GM23338 (cell line): ENCODE measurements at regions not wholly inside any gene's neighbourhood (a gene's known extent, or its start where the extent isn't known, plus 50 kb on each side); places are given as distances from the start of the nearest gene placed in this dataset.

ENCODE experiments used
- ATAC-seq: fragments of 200-7000 bp; cut with Tn5 transposase; 3 replicates; pipeline ENCODE4 v1.9.1; 2020
- DNase-seq: peaks from one replicate; pipeline ENCODE4 v3.0.0-alpha.2; 2015; ENCODE audit warnings: low spot score
- H2AFZ ChIP-seq: fragments of 200-600 bp; sonication (generic); 2 replicates; pipeline ENCODE4 v1.8.0; 2016; ENCODE audit warnings: antibody characterized with exemption, mild to moderate bottlenecking, moderate library complexity
- H3F3A ChIP-seq: fragments of 200-600 bp; sonication (generic); replicated peaks from 2 replicates; pipeline ENCODE4 v1.8.0; 2017; ENCODE audit warnings: antibody characterized with exemption, mixed run types, low read depth
- H3K27ac ChIP-seq: fragments of 200-600 bp; sonication (generic); 2 replicates; pipeline ENCODE4 v1.6.1; 2016; ENCODE audit warnings: low read depth
- H3K27me3 ChIP-seq: fragments of 200-600 bp; sonication (generic); 2 replicates; pipeline ENCODE4 v1.8.0; 2016; ENCODE audit warnings: mild to moderate bottlenecking, mixed run types, moderate library complexity; ENCODE audit not compliant: insufficient read depth
- H3K36me3 ChIP-seq: fragments of 200-600 bp; sonication (generic); 2 replicates; pipeline ENCODE4 v1.8.0; 2016; ENCODE audit warnings: mild to moderate bottlenecking; ENCODE audit not compliant: insufficient read depth
- H3K4me1 ChIP-seq: fragments of 200-600 bp; sonication (generic); 2 replicates; pipeline ENCODE4 v1.8.0; 2016; ENCODE audit warnings: mild to moderate bottlenecking, moderate library complexity; ENCODE audit not compliant: insufficient read depth
- H3K4me2 ChIP-seq: fragments of 200-600 bp; sonication (generic); 2 replicates; pipeline ENCODE4 v1.7.1; 2017; ENCODE audit warnings: mixed run types
- H3K4me3 ChIP-seq: fragments of 200-600 bp; sonication (generic); 2 replicates; pipeline ENCODE4 v1.6.1; 2016; ENCODE audit warnings: mixed run types
- H3K79me2 ChIP-seq: fragments of 200-600 bp; sonication (generic); replicated peaks from 2 replicates; pipeline ENCODE4 v1.8.0; 2017; ENCODE audit warnings: mild to moderate bottlenecking; ENCODE audit not compliant: insufficient read depth
- H3K9me2 ChIP-seq: fragments of 200-600 bp; sonication (generic); 2 replicates; pipeline ENCODE4 v1.8.0; 2017; ENCODE audit not compliant: insufficient read depth
- H4K20me1 ChIP-seq: fragments of 200-600 bp; sonication (generic); replicated peaks from 2 replicates; pipeline ENCODE4 v1.8.0; 2017; ENCODE audit warnings: mild to moderate bottlenecking; ENCODE audit not compliant: insufficient read depth
- H3K27ac Mint-ChIP-seq: 2 replicates; pipeline ENCODE4 v1.8.0; 2020; ENCODE audit warnings: inconsistent platforms, mild to moderate bottlenecking, moderate library complexity, mixed read lengths
- H3K27me3 Mint-ChIP-seq: 3 replicates; pipeline ENCODE4 v1.8.0; 2022; ENCODE audit warnings: low read depth, mild to moderate bottlenecking, moderate library complexity, mixed read lengths, inconsistent platforms; ENCODE audit not compliant: insufficient read depth, poor library complexity
- H3K36me3 Mint-ChIP-seq: 3 replicates; pipeline ENCODE4 v1.8.0; 2021; ENCODE audit warnings: low read depth, mild to moderate bottlenecking, inconsistent platforms, moderate library complexity, mixed read lengths
- H3K4me1 Mint-ChIP-seq: 3 replicates; pipeline ENCODE4 v1.8.0; 2020; ENCODE audit warnings: mild to moderate bottlenecking, inconsistent platforms, mixed read lengths
- H3K4me3 Mint-ChIP-seq: 3 replicates; pipeline ENCODE4 v1.8.0; 2021; ENCODE audit warnings: moderate library complexity, mild to moderate bottlenecking, inconsistent platforms, mixed read lengths
- H3K9me3 Mint-ChIP-seq: 3 replicates; pipeline ENCODE4 v1.8.0; 2020; ENCODE audit warnings: moderate library complexity, mild to moderate bottlenecking, inconsistent platforms, mixed read lengths
- CREB1 ChIP-seq: fragments of 250-450 bp; sonication (Bioruptor Pico); IDR thresholded peaks from 2 replicates; pipeline ENCODE4 v1.5.0; 2020; ENCODE audit warnings: low read depth, mild to moderate bottlenecking, moderate library complexity
- EZH2 ChIP-seq: fragments of 200-600 bp; sonication (generic); IDR thresholded peaks from one replicate; pipeline ENCODE4 v1.8.0; 2017; ENCODE audit warnings: antibody characterized with exemption, mild to moderate bottlenecking, low read depth; ENCODE audit not compliant: unreplicated experiment
- EZH2phosphoT487 ChIP-seq: fragments of 200-600 bp; sonication (generic); IDR thresholded peaks from one replicate; pipeline ENCODE4 v1.8.1; 2018; ENCODE audit warnings: antibody characterized with exemption; ENCODE audit not compliant: unreplicated experiment
- JUNB ChIP-seq: IDR thresholded peaks from one replicate; pipeline ENCODE4 v1.6.1; 2016; ENCODE audit warnings: antibody characterized with exemption; ENCODE audit not compliant: unreplicated experiment
- NANOG ChIP-seq: IDR thresholded peaks from 2 replicates; pipeline ENCODE4 v1.6.1; 2016; ENCODE audit warnings: antibody characterized with exemption, borderline replicate concordance
- POLR2AphosphoS5 ChIP-seq: IDR thresholded peaks from 2 replicates; pipeline ENCODE4 v1.6.1; 2016; ENCODE audit warnings: antibody characterized with exemption, low read depth
- ZNF114 ChIP-seq: fragments of 250-450 bp; sonication (Bioruptor Pico); IDR thresholded peaks from 2 replicates; pipeline ENCODE4 v1.5.0; 2020; ENCODE audit warnings: mild to moderate bottlenecking, moderate library complexity
- TF ChIP-seq, protein P1 (sequence below): IDR thresholded peaks from one replicate; pipeline ENCODE4 v1.6.1; 2018; ENCODE audit warnings: antibody characterized with exemption; ENCODE audit not compliant: unreplicated experiment
- TF ChIP-seq, protein P2 (sequence below), 2 experiments: fragments of 200-600 bp in 1 of 2; sonication (generic) in 1 of 2; conservative IDR thresholded peaks; 2 replicates each; pipeline versions ENCODE4 v1.5.1 to v1.6.1; 2016 to 2017; ENCODE audit warnings: antibody characterized with exemption in 2 of 2, low read depth in 2 of 2, mild to moderate bottlenecking in 2 of 2, moderate library complexity in 1 of 2
- TF ChIP-seq, protein P3 (sequence below): fragments of 250-450 bp; sonication (Bioruptor Pico); IDR thresholded peaks from 2 replicates; pipeline ENCODE4 v1.5.0; 2020; ENCODE audit warnings: mild to moderate bottlenecking, moderate library complexity

DNA sequence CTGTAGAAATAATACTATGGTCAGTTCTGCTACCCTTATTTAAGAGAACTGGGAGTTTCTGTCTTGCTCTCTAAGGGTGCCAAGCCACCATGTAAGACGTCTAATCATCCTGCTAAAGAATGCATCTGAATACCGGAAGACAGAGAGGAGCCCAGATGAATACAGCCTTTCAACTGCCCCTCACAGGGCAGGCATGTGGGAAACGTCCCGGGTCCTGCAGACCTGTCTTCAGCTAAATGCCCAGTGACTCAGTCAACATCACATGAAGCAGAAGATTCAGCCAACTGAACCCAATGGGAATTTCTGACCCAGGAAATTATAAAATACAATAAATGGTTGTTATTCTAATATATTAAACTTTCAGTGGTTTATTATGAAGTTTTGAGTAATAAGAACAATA lies 2141.0 kb upstream of the AGA start:
- H3K9me2 ChIP-seq = no peaks in the 10 kb centered on the region
- no peaks in the 10 kb centered on the region for H3K27me3 ChIP-seq
- TF ChIP-seq ZNF114 (CRISPR knock-in tag) = no peak
- TF ChIP-seq CREB1 = no peak
- TF ChIP-seq, protein P1, sequence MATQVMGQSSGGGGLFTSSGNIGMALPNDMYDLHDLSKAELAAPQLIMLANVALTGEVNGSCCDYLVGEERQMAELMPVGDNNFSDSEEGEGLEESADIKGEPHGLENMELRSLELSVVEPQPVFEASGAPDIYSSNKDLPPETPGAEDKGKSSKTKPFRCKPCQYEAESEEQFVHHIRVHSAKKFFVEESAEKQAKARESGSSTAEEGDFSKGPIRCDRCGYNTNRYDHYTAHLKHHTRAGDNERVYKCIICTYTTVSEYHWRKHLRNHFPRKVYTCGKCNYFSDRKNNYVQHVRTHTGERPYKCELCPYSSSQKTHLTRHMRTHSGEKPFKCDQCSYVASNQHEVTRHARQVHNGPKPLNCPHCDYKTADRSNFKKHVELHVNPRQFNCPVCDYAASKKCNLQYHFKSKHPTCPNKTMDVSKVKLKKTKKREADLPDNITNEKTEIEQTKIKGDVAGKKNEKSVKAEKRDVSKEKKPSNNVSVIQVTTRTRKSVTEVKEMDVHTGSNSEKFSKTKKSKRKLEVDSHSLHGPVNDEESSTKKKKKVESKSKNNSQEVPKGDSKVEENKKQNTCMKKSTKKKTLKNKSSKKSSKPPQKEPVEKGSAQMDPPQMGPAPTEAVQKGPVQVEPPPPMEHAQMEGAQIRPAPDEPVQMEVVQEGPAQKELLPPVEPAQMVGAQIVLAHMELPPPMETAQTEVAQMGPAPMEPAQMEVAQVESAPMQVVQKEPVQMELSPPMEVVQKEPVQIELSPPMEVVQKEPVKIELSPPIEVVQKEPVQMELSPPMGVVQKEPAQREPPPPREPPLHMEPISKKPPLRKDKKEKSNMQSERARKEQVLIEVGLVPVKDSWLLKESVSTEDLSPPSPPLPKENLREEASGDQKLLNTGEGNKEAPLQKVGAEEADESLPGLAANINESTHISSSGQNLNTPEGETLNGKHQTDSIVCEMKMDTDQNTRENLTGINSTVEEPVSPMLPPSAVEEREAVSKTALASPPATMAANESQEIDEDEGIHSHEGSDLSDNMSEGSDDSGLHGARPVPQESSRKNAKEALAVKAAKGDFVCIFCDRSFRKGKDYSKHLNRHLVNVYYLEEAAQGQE = no peak
- H3K4me1 ChIP-seq = no peaks in the 10 kb centered on the region
- Mint-ChIP-seq H3K27ac (no peak overlapping the region), H3K27me3 (peaks cover 1% of the 10 kb centered on the region), H3K4me3 (no peak overlapping the region), H3K36me3 (no peaks in the 10 kb centered on the region; the same call in 2 of the 3 replicates), H3K9me3 (no peaks in the 10 kb centered on the region), H3K4me1 (peaks cover 10% of the 10 kb centered on the region)
- H3K79me2 ChIP-seq = no peaks in the 10 kb centered on the region
- no peak overlapping the region for H3K27ac ChIP-seq
- no peaks in the 10 kb centered on the region for H3K36me3 ChIP-seq
- ATAC-seq (peak; percentile 62; the same call in 2 of the 3 replicates), DNase-seq (peak; percentile 11)
- no peak overlapping the region for H3K4me2 ChIP-seq
- no peak overlapping the region for H3K4me3 ChIP-seq
- H4K20me1 ChIP-seq = no peaks in the 10 kb centered on the region
- no peaks in the 10 kb centered on the region for H3F3A ChIP-seq
- H2AFZ ChIP-seq = no peak overlapping the region

DNA sequence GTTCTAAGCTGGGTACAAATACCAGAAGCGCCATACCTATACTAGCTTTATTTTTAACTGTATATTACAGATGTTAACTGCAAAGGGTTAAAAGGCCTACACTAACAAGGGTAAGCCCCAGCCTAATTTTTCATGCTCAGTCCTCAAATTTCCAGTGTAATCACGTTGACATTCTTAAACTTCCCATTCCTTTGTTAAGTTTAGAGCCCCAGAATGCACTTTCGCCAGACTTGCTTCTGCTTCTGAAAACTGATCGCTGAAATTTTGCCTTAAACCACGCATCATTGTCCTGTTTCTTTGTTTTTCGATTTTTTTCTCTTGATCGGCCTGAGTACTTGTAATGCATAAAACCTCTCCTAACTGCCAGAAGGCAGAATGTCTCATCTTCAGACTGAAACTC lies 2141.9 kb upstream of the AGA start:
- Mint-ChIP-seq H3K36me3 (no peaks in the 10 kb centered on the region; the same call in 2 of the 3 replicates), H3K27me3 (peaks cover 1% of the 10 kb centered on the region), H3K4me3 (no peak overlapping the region), H3K27ac (peak overlapping the region; percentile 5; the same call in 1 of the 2 replicates), H3K4me1 (peaks cover 10% of the 10 kb centered on the region), H3K9me3 (no peaks in the 10 kb centered on the region)
- Histone ChIP-seq H4K20me1 (no peaks in the 10 kb centered on the region), H3K79me2 (no peaks in the 10 kb centered on the region), H3K9me2 (no peaks in the 10 kb centered on the region), H3F3A (no peaks in the 10 kb centered on the region), H3K27ac (no peak overlapping the region), H3K4me2 (no peak overlapping the region), H3K36me3 (no peaks in the 10 kb centered on the region), H3K4me3 (no peak overlapping the region), H3K27me3 (no peaks in the 10 kb centered on the region), H2AFZ (peak overlapping the region; percentile 50; the same call in 1 of the 2 replicates), H3K4me1 (no peaks in the 10 kb centered on the region)
- DNase-seq (peak; percentile 2), ATAC-seq (no peak)
- TF ChIP-seq JUNB (no peak), NANOG (no peak), ZNF114 (CRISPR knock-in tag) (no peak), POLR2AphosphoS5 (no peak), EZH2phosphoT487 (no peak), EZH2 (no peak), CREB1 (no peak)
- TF ChIP-seq, protein P2, sequence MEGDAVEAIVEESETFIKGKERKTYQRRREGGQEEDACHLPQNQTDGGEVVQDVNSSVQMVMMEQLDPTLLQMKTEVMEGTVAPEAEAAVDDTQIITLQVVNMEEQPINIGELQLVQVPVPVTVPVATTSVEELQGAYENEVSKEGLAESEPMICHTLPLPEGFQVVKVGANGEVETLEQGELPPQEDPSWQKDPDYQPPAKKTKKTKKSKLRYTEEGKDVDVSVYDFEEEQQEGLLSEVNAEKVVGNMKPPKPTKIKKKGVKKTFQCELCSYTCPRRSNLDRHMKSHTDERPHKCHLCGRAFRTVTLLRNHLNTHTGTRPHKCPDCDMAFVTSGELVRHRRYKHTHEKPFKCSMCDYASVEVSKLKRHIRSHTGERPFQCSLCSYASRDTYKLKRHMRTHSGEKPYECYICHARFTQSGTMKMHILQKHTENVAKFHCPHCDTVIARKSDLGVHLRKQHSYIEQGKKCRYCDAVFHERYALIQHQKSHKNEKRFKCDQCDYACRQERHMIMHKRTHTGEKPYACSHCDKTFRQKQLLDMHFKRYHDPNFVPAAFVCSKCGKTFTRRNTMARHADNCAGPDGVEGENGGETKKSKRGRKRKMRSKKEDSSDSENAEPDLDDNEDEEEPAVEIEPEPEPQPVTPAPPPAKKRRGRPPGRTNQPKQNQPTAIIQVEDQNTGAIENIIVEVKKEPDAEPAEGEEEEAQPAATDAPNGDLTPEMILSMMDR (conservative IDR thresholded peaks at IDR 0.05; ENCODE audit: low read depth in 2 of 2) = no peak
- TF ChIP-seq, protein P3, sequence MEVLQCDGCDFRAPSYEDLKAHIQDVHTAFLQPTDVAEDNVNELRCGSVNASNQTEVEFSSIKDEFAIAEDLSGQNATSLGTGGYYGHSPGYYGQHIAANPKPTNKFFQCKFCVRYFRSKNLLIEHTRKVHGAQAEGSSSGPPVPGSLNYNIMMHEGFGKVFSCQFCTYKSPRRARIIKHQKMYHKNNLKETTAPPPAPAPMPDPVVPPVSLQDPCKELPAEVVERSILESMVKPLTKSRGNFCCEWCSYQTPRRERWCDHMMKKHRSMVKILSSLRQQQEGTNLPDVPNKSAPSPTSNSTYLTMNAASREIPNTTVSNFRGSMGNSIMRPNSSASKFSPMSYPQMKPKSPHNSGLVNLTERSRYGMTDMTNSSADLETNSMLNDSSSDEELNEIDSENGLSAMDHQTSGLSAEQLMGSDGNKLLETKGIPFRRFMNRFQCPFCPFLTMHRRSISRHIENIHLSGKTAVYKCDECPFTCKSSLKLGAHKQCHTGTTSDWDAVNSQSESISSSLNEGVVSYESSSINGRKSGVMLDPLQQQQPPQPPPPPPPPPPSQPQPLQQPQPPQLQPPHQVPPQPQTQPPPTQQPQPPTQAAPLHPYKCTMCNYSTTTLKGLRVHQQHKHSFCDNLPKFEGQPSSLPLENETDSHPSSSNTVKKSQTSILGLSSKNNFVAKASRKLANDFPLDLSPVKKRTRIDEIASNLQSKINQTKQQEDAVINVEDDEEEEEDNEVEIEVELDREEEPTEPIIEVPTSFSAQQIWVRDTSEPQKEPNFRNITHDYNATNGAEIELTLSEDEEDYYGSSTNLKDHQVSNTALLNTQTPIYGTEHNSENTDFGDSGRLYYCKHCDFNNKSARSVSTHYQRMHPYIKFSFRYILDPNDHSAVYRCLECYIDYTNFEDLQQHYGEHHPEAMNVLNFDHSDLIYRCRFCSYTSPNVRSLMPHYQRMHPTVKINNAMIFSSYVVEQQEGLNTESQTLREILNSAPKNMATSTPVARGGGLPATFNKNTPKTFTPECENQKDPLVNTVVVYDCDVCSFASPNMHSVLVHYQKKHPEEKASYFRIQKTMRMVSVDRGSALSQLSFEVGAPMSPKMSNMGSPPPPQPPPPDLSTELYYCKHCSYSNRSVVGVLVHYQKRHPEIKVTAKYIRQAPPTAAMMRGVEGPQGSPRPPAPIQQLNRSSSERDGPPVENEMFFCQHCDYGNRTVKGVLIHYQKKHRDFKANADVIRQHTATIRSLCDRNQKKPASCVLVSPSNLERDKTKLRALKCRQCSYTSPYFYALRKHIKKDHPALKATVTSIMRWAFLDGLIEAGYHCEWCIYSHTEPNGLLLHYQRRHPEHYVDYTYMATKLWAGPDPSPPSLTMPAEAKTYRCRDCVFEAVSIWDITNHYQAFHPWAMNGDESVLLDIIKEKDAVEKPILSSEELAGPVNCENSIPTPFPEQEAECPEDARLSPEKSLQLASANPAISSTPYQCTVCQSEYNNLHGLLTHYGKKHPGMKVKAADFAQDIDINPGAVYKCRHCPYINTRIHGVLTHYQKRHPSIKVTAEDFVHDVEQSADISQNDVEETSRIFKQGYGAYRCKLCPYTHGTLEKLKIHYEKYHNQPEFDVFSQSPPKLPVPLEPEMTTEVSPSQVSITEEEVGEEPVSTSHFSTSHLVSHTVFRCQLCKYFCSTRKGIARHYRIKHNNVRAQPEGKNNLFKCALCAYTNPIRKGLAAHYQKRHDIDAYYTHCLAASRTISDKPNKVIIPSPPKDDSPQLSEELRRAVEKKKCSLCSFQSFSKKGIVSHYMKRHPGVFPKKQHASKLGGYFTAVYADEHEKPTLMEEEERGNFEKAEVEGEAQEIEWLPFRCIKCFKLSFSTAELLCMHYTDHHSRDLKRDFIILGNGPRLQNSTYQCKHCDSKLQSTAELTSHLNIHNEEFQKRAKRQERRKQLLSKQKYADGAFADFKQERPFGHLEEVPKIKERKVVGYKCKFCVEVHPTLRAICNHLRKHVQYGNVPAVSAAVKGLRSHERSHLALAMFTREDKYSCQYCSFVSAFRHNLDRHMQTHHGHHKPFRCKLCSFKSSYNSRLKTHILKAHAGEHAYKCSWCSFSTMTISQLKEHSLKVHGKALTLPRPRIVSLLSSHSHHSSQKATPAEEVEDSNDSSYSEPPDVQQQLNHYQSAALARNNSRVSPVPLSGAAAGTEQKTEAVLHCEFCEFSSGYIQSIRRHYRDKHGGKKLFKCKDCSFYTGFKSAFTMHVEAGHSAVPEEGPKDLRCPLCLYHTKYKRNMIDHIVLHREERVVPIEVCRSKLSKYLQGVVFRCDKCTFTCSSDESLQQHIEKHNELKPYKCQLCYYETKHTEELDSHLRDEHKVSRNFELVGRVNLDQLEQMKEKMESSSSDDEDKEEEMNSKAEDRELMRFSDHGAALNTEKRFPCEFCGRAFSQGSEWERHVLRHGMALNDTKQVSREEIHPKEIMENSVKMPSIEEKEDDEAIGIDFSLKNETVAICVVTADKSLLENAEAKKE (CRISPR knock-in tag) = no peak
